MM.1S (cell line): ENCODE measurements at regions not wholly inside any gene's neighbourhood (a gene's known extent, or its start where the extent isn't known, plus 50 kb on each side); places are given as distances from the start of the nearest gene placed in this dataset.

ENCODE experiments used
- EZH2phosphoT487 ChIP-seq: fragments of 300-600 bp; sonication (generic); IDR thresholded peaks from 2 replicates; pipeline ENCODE4 v1.6.1; 2018; ENCODE audit warnings: antibody characterized with exemption, low read length
- TF ChIP-seq, protein P1 (sequence below): fragments of 300-600 bp; sonication (generic); IDR thresholded peaks from 2 replicates; pipeline ENCODE4 v1.5.1; 2016; ENCODE audit warnings: antibody characterized with exemption, low read length, mixed read lengths

GRCh38 chr16:75922250-75922649 lies 196.0 kb upstream of the CPHXL start:
- TF ChIP-seq, protein P1, sequence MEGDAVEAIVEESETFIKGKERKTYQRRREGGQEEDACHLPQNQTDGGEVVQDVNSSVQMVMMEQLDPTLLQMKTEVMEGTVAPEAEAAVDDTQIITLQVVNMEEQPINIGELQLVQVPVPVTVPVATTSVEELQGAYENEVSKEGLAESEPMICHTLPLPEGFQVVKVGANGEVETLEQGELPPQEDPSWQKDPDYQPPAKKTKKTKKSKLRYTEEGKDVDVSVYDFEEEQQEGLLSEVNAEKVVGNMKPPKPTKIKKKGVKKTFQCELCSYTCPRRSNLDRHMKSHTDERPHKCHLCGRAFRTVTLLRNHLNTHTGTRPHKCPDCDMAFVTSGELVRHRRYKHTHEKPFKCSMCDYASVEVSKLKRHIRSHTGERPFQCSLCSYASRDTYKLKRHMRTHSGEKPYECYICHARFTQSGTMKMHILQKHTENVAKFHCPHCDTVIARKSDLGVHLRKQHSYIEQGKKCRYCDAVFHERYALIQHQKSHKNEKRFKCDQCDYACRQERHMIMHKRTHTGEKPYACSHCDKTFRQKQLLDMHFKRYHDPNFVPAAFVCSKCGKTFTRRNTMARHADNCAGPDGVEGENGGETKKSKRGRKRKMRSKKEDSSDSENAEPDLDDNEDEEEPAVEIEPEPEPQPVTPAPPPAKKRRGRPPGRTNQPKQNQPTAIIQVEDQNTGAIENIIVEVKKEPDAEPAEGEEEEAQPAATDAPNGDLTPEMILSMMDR, result no peak
- TF ChIP-seq EZH2phosphoT487, result no peak
